Osteoblast (primary cell): ENCODE measurements at regions not wholly inside any gene's neighbourhood (a gene's known extent, or its start where the extent isn't known, plus 50 kb on each side); places are given as distances from the start of the nearest gene placed in this dataset.
A peak's percentile ranks its signal among the peaks of the same experiment; 100 is the strongest.
"Not testable (repeated sequence)": the region's sequence is repeated elsewhere in the genome, so short reads cannot be mapped to it uniquely, and the experiment has no call there.

Experiments used
- DNase-seq: peaks from one replicate; pipeline ENCODE4 v3.0.0; 2011; ENCODE audit warnings: low spot score, mixed read lengths; ENCODE audit not compliant: insufficient read length; ENCODE audit errors: missing footprints
- H2AFZ ChIP-seq: 2 replicates; pipeline ENCODE4 v1.6.0; 2011; ENCODE audit warnings: mild to moderate bottlenecking, low read length
- H3K27ac ChIP-seq: 2 replicates; pipeline ENCODE4 v1.5.1; 2011; ENCODE audit warnings: mild to moderate bottlenecking, low read depth, low read length, moderate library complexity
- H3K27me3 ChIP-seq: 2 replicates; pipeline ENCODE4 v1.6.0; 2012; ENCODE audit warnings: mild to moderate bottlenecking, control low read depth, inconsistent platforms, low read length, moderate library complexity; ENCODE audit not compliant: insufficient read depth
- H3K36me3 ChIP-seq: 2 replicates; pipeline ENCODE4 v1.5.1; 2011; ENCODE audit warnings: mild to moderate bottlenecking, low read length, control low read depth, moderate library complexity; ENCODE audit not compliant: insufficient read depth
- H3K4me1 ChIP-seq: 2 replicates; pipeline ENCODE4 v1.5.1; 2011; ENCODE audit warnings: mild to moderate bottlenecking, low read length, control low read depth, moderate library complexity; ENCODE audit not compliant: insufficient read depth
- H3K4me2 ChIP-seq: 2 replicates; pipeline ENCODE4 v1.6.0; 2011; ENCODE audit warnings: mild to moderate bottlenecking, low read length; ENCODE audit not compliant: insufficient read depth
- H3K4me3 ChIP-seq: fragments of 200-600 bp; sonication (generic); 3 replicates; pipeline ENCODE4 v1.5.1; 2012; ENCODE audit warnings: mild to moderate bottlenecking, low read length, inconsistent platforms; ENCODE audit not compliant: insufficient read depth
- H3K79me2 ChIP-seq: 2 replicates; pipeline ENCODE4 v1.6.0; 2012; ENCODE audit warnings: mild to moderate bottlenecking, low read length, control low read depth, inconsistent platforms; ENCODE audit not compliant: insufficient read depth
- H3K9me3 ChIP-seq: 2 replicates; pipeline ENCODE4 v1.5.1; 2011; ENCODE audit warnings: low read depth, low read length, control low read depth
- H4K20me1 ChIP-seq: 2 replicates; pipeline ENCODE4 v1.6.0; 2012; ENCODE audit warnings: mild to moderate bottlenecking, low read length, control low read depth; ENCODE audit not compliant: insufficient read depth
- CTCF ChIP-seq: IDR thresholded peaks from 2 replicates; pipeline ENCODE4 v1.5.1; 2011; ENCODE audit warnings: mild to moderate bottlenecking, low read depth, low read length, moderate library complexity; ENCODE audit errors: extremely low read depth

GRCh38 chr4:79250887-79251286 lies 75.0 kb downstream of the NAA11 start:
- Histone ChIP-seq H3K79me2 (no peaks in the 10 kb centered on the region), H3K36me3 (no peaks in the 10 kb centered on the region), H3K9me3 (no peaks in the 10 kb centered on the region), H3K27ac (no peak overlapping the region), H4K20me1 (no peaks in the 10 kb centered on the region), H2AFZ (no peak overlapping the region), H3K27me3 (no peaks in the 10 kb centered on the region), H3K4me2 (no peak overlapping the region), H3K4me1 (no peaks in the 10 kb centered on the region), H3K4me3 (no peak overlapping the region)
- no peak for DNase-seq
- no peak for TF ChIP-seq CTCF

DNA sequence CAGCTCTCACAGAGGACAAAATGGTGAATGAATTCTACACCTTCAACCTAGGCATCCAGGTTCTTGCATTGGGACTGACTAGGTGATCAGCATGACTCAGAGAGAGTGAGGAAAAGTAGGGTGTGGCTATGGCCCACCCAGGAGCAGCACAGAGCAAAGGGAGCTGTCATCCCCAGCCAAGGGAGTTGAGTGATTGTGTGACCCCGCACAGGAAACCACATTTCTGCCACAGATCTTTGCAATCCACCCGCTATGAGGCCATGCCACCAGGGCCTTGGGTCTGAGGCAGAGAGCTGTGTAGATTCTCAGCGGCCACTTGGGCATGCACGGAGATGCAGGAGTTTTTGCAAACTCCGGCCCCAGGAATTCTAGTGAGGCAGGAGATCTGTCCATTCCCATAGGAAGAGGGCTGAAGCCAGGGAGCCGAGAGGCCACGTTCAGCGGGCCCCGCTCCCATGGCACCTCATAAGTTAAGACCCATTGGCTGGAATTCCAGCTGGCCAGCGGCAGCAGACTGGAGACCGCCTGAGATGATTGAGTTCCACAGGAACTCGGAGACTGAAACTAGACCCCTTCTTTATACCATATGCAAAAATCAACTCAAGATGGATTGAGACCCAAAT lies 75.9 kb downstream of the NAA11 start:
- Histone ChIP-seq H3K4me1 (no peaks in the 10 kb centered on the region), H3K27me3 (no peaks in the 10 kb centered on the region)
- no peak for TF ChIP-seq CTCF

GRCh38 chr4:79248610-79249009 lies 77.3 kb downstream of the NAA11 start:
- Histone ChIP-seq H3K36me3 (no peaks in the 10 kb centered on the region), H4K20me1 (no peaks in the 10 kb centered on the region), H3K4me2 (no peak overlapping the region), H3K27ac (no peak overlapping the region), H2AFZ (no peak overlapping the region), H3K79me2 (no peaks in the 10 kb centered on the region), H3K9me3 (no peaks in the 10 kb centered on the region), H3K27me3 (no peaks in the 10 kb centered on the region), H3K4me1 (no peaks in the 10 kb centered on the region), H3K4me3 (no peak overlapping the region)
- DNase-seq = peak; percentile 19
- TF ChIP-seq CTCF = no peak

More for the DNA sequence above, 75.9 kb downstream of the NAA11 start:
- Histone ChIP-seq H3K4me3 (no peak overlapping the region), H3K9me3 (no peaks in the 10 kb centered on the region), H4K20me1 (no peaks in the 10 kb centered on the region), H3K27ac (no peak overlapping the region), H2AFZ (no peak overlapping the region), H3K36me3 (no peaks in the 10 kb centered on the region), H3K79me2 (no peaks in the 10 kb centered on the region), H3K4me2 (no peak overlapping the region)
- DNase-seq = no peak

- Histone ChIP-seq H3K9me3 (no peaks in the 10 kb centered on the region), H3K4me2 (no peak overlapping the region), H3K79me2 (no peaks in the 10 kb centered on the region), H3K27me3 (no peaks in the 10 kb centered on the region), H3K4me3 (no peak overlapping the region), H3K36me3 (no peaks in the 10 kb centered on the region), H3K4me1 (no peaks in the 10 kb centered on the region), H4K20me1 (no peaks in the 10 kb centered on the region), H2AFZ (no peak overlapping the region), H3K27ac (no peak overlapping the region)
- peak; percentile 13 for DNase-seq
- no peak for TF ChIP-seq CTCF
Measured at GRCh38 chr4:79247695-79248394, 78.0 kb downstream of the NAA11 start.

DNA sequence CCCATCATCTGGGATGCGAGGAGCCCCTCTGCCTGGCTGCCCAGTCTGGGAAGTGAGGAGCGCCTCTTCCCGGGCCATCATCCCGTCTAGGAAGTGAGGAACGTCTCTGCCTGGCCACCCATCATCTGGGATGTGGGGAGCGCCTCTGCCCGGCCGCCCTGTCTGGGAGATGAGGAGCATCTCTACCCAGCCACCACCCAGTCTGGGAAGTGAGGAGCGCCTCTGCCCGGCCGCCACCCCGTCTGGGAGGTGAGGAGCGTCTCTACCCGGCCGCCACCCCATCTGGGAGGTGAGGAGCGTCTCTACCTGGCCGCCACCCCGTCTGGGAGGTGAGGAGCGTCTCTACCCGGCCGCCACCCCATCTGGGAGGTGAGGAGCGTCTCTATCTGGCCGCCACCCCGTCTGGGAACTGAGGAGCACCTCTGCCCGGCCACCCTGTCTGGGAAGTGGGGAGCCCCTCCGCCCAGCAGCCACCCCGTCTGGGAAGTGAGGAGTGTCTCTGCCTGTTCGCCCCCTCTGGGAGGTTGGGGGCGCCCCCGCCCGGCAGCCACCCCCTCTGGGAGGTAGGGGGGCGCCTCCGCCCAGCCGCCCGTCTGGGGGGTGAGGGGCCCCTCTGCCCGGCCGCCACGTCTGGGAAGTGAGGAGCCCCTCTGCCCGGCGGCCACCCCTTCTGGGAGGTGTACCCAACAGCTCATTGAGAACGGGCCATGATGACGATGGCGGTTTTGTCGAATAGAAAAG lies 80.5 kb downstream of the NAA11 start:
- H3K27ac ChIP-seq, H3K79me2 ChIP-seq, H3K27me3 ChIP-seq, H4K20me1 ChIP-seq, H3K4me3 ChIP-seq, DNase-seq, H3K4me1 ChIP-seq, H2AFZ ChIP-seq, H3K9me3 ChIP-seq, H3K36me3 ChIP-seq, H3K4me2 ChIP-seq: not testable (repeated sequence)
